K562 (cell line): ENCODE measurements at regions not wholly inside any gene's neighbourhood (a gene's known extent, or its start where the extent isn't known, plus 50 kb on each side); places are given as distances from the start of the nearest gene placed in this dataset.

Experiments used
- ATAC-seq: fragments of 200-7000 bp; cut with Tn5 transposase; 3 replicates; pipeline ENCODE4 v1.9.1; 2020; ENCODE audit warnings: moderate library complexity
- BruUV-seq: library from RNA; stranded (reverse); fragments of 400-500 nt; replicated peaks from 2 replicates; lab custom pipeline; 2021; lab: Mats Ljungman, UMichigan
- CTCF ChIA-PET: fragments of 300-600 bp; formaldehyde crosslinking; extraction: SDS; loops from one replicate; lab custom pipeline; 2021; ENCODE audit warnings: low intra/inter-chr PET ratio; lab: Yijun Ruan, JAX
- POLR2A ChIA-PET: fragments of 300-600, 350-650 bp; sonication (Branson Sonifier 250); formaldehyde crosslinking; extraction: SDS; loops from one replicate; lab custom pipeline; 2021; ENCODE audit warnings: antibody characterized with exemption, inconsistent platforms; lab: Yijun Ruan, JAX
- DNase-seq, 4 experiments: peaks; one replicate each; pipeline versions ENCODE4 v3.0.0 to v3.0.0-alpha.2; 2011 to 2018; ENCODE audit warnings: low spot score in 3 of 4, mixed read lengths in 3 of 4; ENCODE audit errors: extremely low read depth in 1 of 4
- FAIRE-seq: peaks from 2 replicates; lab custom pipeline; 2011; peaks lifted over from hg19 to GRCh38; lab: Jason Lieb, UNC
- H2AFZ ChIP-seq: 2 replicates; pipeline ENCODE4 v1.6.0; 2011; ENCODE audit warnings: low read depth, low read length, control low read depth, inconsistent platforms
- H3K27ac ChIP-seq: fragments of 200-600 bp; 3 replicates; pipeline ENCODE4 v1.8.0; 2011; ENCODE audit warnings: low read depth, mild to moderate bottlenecking, control low read depth, inconsistent platforms, low read length, moderate library complexity, mixed read lengths; ENCODE audit errors: extremely low read depth
- H3K27me3 ChIP-seq, 2 experiments: fragments of 300-600 bp in 1 of 2; 2 replicates in 1 of 2; 3 replicates in 1 of 2; pipeline versions ENCODE4 v1.6.0 to v1.8.0; 2011; ENCODE audit warnings: inconsistent platforms in 2 of 2, low read length in 2 of 2, mild to moderate bottlenecking in 1 of 2, mixed read lengths in 1 of 2, moderate library complexity in 1 of 2; ENCODE audit not compliant: control insufficient read depth in 2 of 2, insufficient read depth in 2 of 2
- H3K36me3 ChIP-seq: fragments of 300-600 bp; 3 replicates; pipeline ENCODE4 v1.8.0; 2011; ENCODE audit warnings: mild to moderate bottlenecking, low read length, inconsistent platforms; ENCODE audit not compliant: control insufficient read depth, insufficient read depth
- H3K4me1 ChIP-seq, 2 experiments: fragments of 200-600 bp in 1 of 2; replicated peaks in 1 of 2; 2 replicates in 1 of 2; 3 replicates in 1 of 2; pipeline versions ENCODE4 v1.5.1 to v1.8.0; 2011; ENCODE audit warnings: inconsistent platforms in 2 of 2, low read length in 2 of 2, mild to moderate bottlenecking in 1 of 2, mixed read lengths in 1 of 2, moderate library complexity in 1 of 2; ENCODE audit not compliant: control insufficient read depth in 2 of 2, insufficient read depth in 2 of 2
- H3K4me2 ChIP-seq: 2 replicates; pipeline ENCODE4 v1.6.1; 2011; ENCODE audit warnings: low read length, control low read depth, inconsistent platforms, mixed read lengths; ENCODE audit not compliant: insufficient read depth
- H3K4me3 ChIP-seq: fragments of 200-600 bp; sonication (generic), shearing (Covaris generic); 2 replicates; pipeline ENCODE4 v1.5.1; 2016; ENCODE audit warnings: control low read depth, inconsistent platforms
- H3K79me2 ChIP-seq: fragments of 200-600 bp; 3 replicates; pipeline ENCODE4 v1.8.0; 2011; ENCODE audit warnings: low read length, inconsistent platforms; ENCODE audit not compliant: control insufficient read depth, insufficient read depth
- H3K9ac ChIP-seq, 2 experiments: 2 replicates each; pipeline versions ENCODE4 v1.6.0 to v1.6.1; 2011; ENCODE audit warnings: low read depth in 2 of 2, low read length in 2 of 2, control low read depth in 1 of 2, inconsistent platforms in 1 of 2, mild to moderate bottlenecking in 1 of 2, mixed read lengths in 1 of 2; ENCODE audit not compliant: insufficient read depth in 1 of 2
- H3K9me1 ChIP-seq: one replicate; pipeline ENCODE4 v1.6.0; 2011; ENCODE audit warnings: inconsistent platforms, mild to moderate bottlenecking, low read length, moderate library complexity; ENCODE audit not compliant: control insufficient read depth, insufficient read depth
- H3K9me3 ChIP-seq: replicated peaks from 2 replicates; pipeline ENCODE4 v1.5.1; 2011; ENCODE audit warnings: low read depth, low read length, inconsistent platforms; ENCODE audit not compliant: control insufficient read depth, insufficient read depth
- H4K20me1 ChIP-seq: replicated peaks from 2 replicates; pipeline ENCODE4 v1.6.1; 2011; ENCODE audit warnings: low read length, inconsistent platforms, mixed read lengths; ENCODE audit not compliant: control insufficient read depth, insufficient read depth
- CEBPB ChIP-seq: fragments of 450-650 bp; IDR thresholded peaks from 2 replicates; pipeline ENCODE4 v1.6.1; 2016; ENCODE audit warnings: missing genetic modification characterization, missing compliant biosample characterization
- CEBPG ChIP-seq, 3 experiments: fragments of 200-800 bp in 1 of 3; sonication (Bioruptor generic) in 1 of 3; sonication (generic) in 1 of 3; formaldehyde crosslinking in 1 of 3; IDR thresholded peaks in 2 of 3; conservative IDR thresholded peaks in 1 of 3; 2 replicates each; pipeline versions ENCODE4 v1.6.1 to v1.8.0; 2016 to 2022; ENCODE audit warnings: missing compliant biosample characterization in 2 of 3, missing genetic modification characterization in 2 of 3, mild to moderate bottlenecking in 1 of 3, missing genetic modification reagents in 1 of 3
- HOXB6 ChIP-seq: fragments of 250-450 bp; sonication (Bioruptor Pico); IDR thresholded peaks from 2 replicates; pipeline ENCODE4 v1.5.1; 2022; ENCODE audit warnings: mild to moderate bottlenecking, borderline replicate concordance
- SPI1 ChIP-seq: IDR thresholded peaks from 2 replicates; pipeline ENCODE4 v1.6.1; 2011; ENCODE audit warnings: low read depth, low read length, control low read depth, borderline replicate concordance
- WGBS: fragments of 100-300 bp; shearing (Covaris generic); methylation state at CpG from one replicate; pipeline ENCODE4 v1.1.6; 2016; ENCODE audit warnings: low coverage, mixed read lengths; ENCODE audit not compliant: insufficient coverage; ENCODE audit errors: missing lambda C conversion rate; 5-methylcytosine and 5-hydroxymethylcytosine counted together
- in situ Hi-C: fragments of 300-500 bp; cut with MboI; formaldehyde crosslinking; loops from 4 replicates; pipeline ENCODE4 v1.15.0; 2018; ENCODE audit warnings: inconsistent platforms, mixed read lengths
- intact Hi-C: fragments of 100-400 bp; cut with micrococcal nuclease; formaldehyde crosslinking; loops from 2 replicates; pipeline ENCODE4 v1.14.2; 2022
- TF ChIP-seq, protein P1 (sequence below): fragments of 250-450 bp; sonication (Bioruptor Pico); IDR thresholded peaks from 2 replicates; pipeline ENCODE4 v1.4.0; 2020; ENCODE audit warnings: mild to moderate bottlenecking

DNA sequence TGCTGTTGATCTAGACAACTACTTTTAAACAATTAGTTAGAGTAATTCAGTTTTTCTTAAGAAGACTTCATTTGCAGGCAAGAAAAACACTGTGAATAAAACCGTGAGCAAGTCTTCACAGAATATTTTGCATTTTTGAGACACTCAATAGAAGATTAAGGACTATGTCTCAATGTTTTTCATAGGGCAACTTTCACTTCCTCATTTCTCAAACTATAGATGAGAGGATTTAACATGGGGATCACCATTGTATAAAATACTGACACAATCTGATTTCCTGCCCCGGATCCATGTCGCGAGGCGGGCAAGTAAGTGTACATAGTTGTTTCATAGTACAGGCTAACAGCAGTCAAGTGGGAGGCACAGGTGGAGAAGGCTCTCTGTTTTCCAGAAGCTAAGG, 108.8 kb upstream of the IGSF1 start:
- FAIRE-seq: no peak
- WGBS: 44% methylated on average over 5 of the region's 5 CpGs

DNA sequence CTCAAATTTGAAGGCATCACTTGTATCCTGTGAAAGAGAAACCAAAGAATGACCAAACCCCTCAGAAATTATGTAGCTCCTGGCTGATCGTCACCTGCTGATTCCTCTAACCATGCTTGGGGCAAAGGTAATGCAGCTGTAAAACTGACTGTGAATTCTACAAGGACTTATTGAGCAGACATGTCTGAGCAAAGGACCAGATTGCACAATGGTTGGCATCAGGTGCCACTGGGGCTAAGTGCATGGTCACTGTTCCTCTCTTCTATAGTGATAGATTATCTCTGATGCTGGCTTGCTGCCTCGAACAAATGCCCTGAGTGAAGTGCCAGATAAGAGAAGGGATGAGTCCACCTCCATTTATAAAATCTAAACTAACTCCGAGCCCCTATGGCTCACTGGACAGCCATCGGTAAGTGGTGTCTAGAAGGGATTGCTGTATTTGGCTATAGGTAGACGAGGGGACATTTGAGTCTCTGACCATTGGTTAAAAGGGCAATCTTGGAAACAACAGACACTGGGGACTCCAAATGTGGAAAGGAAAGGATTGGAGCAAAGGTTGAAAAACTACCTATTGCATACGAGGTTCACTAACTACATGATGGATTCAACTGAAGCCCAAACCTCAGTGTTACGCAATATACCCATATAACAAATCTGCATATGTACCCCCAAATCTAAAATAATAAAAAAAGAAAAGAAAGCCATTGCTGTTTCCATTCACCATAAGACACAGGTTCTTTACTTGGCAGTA, 110.7 kb upstream of the IGSF1 start:
- Histone ChIP-seq H3K4me3 (no peak overlapping the region), H4K20me1 (no peaks in the 10 kb centered on the region), H3K27me3 (no peaks in the 10 kb centered on the region), H3K4me2 (no peak overlapping the region), H3K4me1 (no peaks in the 10 kb centered on the region), H2AFZ (no peak overlapping the region), H3K9me3 (no peaks in the 10 kb centered on the region), H3K79me2 (no peaks in the 10 kb centered on the region), H3K36me3 (no peaks in the 10 kb centered on the region), H3K9me1 (no peaks in the 10 kb centered on the region)
- intact Hi-C loops (loop anchor here (10.0 kb wide), 1 partner anchor 235 kb away; no protein-coding TSS in a partner anchor), in situ Hi-C loops (no loop called here)
- POLR2A ChIA-PET: no interaction called here
- no peak for DNase-seq
- no peak for FAIRE-seq
- no peak for ATAC-seq
- CTCF ChIA-PET: no interaction called here
- BruUV-seq: no TSS peak
- WGBS: 16% methylated on average over 6 of the region's 7 CpGs
- TF ChIP-seq CEBPB (tag) (peak; percentile 81), CEBPG (CRISPR knock-in tag; IDR thresholded peaks at IDR 0.05) (no peak), CEBPG (tag; conservative IDR thresholded peaks at IDR 0.05 in 1 of 2, IDR thresholded peaks at IDR 0.05 in 1 of 2) (peak; percentile 37 to 91; a peak in 2 of 4 replicates)
- TF ChIP-seq, protein P1, sequence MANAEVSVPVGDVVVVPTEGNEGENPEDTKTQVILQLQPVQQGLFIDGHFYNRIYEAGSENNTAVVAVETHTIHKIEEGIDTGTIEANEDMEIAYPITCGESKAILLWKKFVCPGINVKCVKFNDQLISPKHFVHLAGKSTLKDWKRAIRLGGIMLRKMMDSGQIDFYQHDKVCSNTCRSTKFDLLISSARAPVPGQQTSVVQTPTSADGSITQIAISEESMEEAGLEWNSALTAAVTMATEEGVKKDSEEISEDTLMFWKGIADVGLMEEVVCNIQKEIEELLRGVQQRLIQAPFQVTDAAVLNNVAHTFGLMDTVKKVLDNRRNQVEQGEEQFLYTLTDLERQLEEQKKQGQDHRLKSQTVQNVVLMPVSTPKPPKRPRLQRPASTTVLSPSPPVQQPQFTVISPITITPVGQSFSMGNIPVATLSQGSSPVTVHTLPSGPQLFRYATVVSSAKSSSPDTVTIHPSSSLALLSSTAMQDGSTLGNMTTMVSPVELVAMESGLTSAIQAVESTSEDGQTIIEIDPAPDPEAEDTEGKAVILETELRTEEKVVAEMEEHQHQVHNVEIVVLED (CRISPR knock-in tag): no peak
- TF ChIP-seq, all 486 proteins: peak for 2
- H3K9ac ChIP-seq: no peak overlapping the region
- H3K27ac ChIP-seq: no peak overlapping the region

More for the DNA sequence above, 108.8 kb upstream of the IGSF1 start:
- H3K4me3 ChIP-seq: no peak overlapping the region
- H3K36me3 ChIP-seq: no peaks in the 10 kb centered on the region
- H3K9me3 ChIP-seq: no peaks in the 10 kb centered on the region
- H3K4me1 ChIP-seq: no peaks in the 10 kb centered on the region
- in situ Hi-C loops: no loop called here
- no TSS peak for BruUV-seq
- H3K27ac ChIP-seq: no peak overlapping the region
- no peak overlapping the region for H3K4me2 ChIP-seq
- H2AFZ ChIP-seq: no peak overlapping the region
- intact Hi-C loops: no loop called here
- no peaks in the 10 kb centered on the region for H4K20me1 ChIP-seq
- CTCF ChIA-PET: no interaction called here
- POLR2A ChIA-PET: no interaction called here
- no peaks in the 10 kb centered on the region for H3K79me2 ChIP-seq
- no peaks in the 10 kb centered on the region for H3K27me3 ChIP-seq
- no peaks in the 10 kb centered on the region for H3K9me1 ChIP-seq
- ATAC-seq: no peak
- DNase-seq: no peak
- no peak overlapping the region for H3K9ac ChIP-seq
- TF ChIP-seq HOXB6 (CRISPR knock-in tag): no peak
- TF ChIP-seq SPI1: peak; percentile 45; the same call in 1 of the 2 replicates
